HG02571 (cell line): ENCODE measurements at regions not wholly inside any gene's neighbourhood (a gene's known extent, or its start where the extent isn't known, plus 50 kb on each side); places are given as distances from the start of the nearest gene placed in this dataset.
"Not testable (repeated sequence)": the region's sequence is repeated elsewhere in the genome, so short reads cannot be mapped to it uniquely, and the experiment has no call there.

Experiments used
- ATAC-seq: cut with Tn5 transposase; IDR thresholded peaks from one replicate; pipeline ENCODE4 v1.9.1; 2021; ENCODE audit warnings: mild to moderate bottlenecking, moderate library complexity; ENCODE audit not compliant: unreplicated experiment

- ATAC-seq: no peak
These were observed 632.0 kb upstream of the SOX9 start for GRCh38 chr17:71488851-71489250.

GRCh38 chr17:71494062-71494855 is 626.6 kb upstream of the SOX9 start:
- ATAC-seq: no peak

- no peak for ATAC-seq
These were observed 625.4 kb upstream of the SOX9 start for GRCh38 chr17:71495420-71495819.

DNA sequence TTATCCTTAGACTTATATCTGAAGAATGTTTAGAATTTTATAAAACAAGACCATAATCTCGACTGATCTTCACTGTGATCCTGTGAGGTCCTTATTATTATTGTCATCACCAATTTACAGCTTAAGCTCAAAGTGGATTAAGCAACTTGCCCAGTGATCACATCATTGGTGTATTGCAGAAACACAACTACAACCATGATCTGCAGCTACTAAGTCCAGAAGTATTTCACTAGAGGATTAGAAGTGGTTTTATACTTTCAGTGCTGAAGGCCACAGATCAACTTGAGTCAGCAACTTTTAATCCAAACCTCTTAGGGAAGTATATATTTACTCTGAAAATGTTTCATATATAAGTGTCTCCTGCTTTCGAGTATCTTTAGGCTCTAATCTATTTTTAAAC is 624.3 kb upstream of the SOX9 start:
- ATAC-seq: no peak

DNA sequence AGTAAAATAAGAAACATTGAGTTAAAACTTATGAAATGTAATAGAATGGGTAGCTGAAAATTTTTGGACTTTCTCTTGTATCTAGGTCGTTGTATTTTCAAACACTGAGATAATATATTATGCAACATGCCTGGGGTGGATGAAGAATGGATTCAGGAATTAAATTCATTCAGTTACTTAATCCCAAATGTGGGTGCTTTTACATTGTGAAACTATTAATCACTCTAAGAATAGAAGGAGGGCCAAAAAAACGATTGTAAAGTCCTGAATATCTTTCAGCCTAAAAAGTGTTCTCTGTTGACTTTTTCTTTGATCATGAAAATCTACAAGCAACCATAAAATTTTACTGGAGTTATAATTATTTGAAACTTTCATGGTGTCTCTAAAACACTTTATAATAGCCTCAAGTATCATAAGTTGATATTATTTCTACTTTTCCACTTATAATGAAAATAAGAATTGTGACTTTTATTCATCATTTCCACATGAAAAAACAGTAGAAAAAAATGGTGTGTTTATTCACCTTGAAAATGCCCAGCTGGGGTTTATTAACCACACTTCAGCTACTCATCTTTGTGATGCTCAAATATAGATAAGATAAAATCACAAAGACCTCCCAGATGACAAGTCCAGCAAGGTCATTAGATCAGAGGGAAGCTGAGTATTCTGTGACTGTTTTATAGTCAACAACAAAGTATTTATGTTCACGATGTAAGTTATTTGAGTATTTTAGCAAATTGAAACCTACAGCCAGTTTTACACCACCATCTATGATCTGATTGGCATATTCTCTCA is 619.9 kb upstream of the SOX9 start:
- no peak for ATAC-seq

DNA sequence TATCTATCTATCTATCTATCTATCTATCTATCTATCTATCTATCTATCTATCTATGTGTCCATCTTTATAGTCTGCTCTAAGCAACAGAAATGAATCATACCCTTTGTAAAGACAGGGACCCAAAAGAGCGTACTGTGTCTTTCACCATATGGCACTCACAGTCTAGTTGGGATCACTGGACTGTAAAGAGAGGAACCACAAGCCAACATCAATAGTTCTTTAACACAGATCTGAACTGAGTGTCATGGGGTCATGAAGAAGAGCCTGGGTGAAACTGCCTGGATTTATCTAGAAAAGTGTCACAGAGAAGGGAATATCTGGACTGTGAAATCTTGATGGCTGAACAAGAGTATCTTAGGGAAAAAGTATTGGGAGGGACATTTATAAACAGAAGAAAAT is 619.1 kb upstream of the SOX9 start:
- no peak for ATAC-seq

- ATAC-seq: no peak
These were observed 618.4 kb upstream of the SOX9 start for GRCh38 chr17:71502443-71502842.

DNA sequence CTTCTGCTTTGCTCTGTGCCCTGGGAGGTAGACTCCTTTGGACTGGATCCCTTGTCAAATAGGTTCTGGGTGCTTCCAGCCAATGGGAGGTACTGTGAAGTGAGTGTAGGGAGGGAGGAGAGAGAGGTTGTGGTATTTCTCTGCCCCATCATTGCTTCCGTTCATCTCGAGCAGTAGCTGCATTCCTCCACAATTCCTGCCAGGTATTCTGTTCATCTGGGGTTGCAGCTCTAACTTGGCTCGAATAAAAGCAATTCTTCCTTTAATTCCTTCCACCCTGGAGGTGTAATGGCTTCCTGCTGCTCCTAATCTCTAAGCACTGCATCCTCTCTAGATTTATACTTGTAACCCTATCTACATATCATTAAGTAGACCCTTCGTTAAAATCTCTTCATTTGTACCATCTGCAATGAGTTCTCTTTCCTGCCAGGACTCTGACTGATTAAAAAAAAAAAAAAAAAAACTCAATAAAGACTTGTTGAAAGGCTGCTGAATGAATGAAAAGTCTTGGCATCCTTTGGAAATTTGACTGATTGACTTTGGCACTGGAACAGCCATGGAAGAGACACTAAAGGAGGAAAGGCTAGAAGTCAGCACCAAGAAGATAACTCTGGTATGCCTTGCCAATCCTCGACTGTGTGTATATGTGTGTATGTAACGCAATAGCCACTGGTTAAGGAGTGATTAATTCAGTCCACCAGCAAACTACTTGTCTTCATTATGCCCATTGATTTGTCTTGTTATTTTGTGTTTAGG is 616.9 kb upstream of the SOX9 start:
- no peak for ATAC-seq

DNA sequence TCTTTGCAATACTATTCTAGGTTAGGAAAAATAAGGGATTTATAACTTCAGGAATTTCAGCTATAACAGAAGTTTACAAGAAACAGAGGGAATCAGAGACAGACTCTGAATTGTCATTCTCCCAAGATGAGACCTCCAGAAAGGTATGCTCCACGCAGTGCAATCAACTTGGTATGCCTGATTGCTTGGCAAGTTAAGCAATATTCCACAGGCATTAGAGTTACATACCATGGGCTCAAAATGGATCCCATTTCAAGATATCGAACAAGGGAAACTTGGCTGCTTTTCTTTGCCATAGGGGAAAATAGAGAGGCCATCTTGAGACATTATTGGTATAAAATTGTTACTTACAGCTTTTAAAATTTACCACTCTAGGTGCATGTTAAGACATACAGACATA is 615.6 kb upstream of the SOX9 start:
- ATAC-seq: no peak

- ATAC-seq: no peak
These were observed 614.8 kb upstream of the SOX9 start for GRCh38 chr17:71505981-71506380.

DNA sequence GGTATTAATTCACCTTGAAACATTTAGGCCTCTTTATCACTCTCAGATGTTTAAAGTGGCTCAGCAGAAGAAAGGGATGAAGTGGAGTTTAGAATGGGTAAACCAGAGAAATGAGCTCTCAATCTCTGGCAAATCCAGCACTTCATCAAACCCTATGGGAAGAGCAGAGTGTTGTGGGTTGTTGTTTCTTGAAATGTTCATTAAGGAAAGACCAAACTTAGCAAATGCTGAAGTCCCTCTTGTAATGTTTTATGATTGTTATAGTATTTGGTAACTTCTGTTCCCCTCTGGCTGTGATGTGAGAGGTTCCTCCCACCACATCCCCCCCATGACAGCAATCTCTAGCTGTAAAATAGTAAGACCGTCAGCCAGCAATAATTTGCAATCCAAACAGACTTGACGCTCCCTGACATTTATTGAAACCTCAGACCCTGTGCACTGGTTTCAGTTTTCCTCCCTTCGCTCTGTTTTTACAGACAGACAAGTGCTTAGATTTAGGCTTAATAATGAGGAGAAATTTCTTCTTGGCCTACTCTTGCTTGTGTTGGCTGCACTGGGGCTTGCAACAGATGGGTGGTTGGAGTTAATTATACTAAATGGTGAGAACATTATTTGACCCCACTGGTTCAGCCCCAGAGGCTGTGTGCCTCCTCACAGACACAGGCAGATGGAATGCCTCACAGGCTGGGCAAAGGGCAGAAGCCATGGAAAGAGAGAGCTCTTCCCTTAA is 609.4 kb upstream of the SOX9 start:
- ATAC-seq: no peak

DNA sequence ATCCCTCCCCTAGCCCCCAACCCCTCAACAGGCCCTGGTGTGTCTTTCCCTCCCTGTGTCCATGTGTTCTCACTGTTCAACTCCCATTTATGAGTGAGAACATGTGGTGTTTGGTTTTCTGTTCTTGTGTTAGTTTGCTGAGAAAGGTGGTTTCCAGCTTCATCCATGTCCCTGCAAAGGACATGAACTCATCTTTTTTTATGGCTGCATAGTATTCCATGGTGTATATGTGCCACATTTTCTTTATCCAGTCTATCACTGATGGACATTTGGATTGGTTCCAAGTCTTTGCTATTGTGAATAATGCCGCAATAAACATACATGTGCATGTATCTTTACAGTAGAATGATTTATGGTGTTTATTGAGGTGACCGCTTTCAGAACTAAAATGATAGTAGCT is 607.1 kb upstream of the SOX9 start:
- not testable (repeated sequence) for ATAC-seq

DNA sequence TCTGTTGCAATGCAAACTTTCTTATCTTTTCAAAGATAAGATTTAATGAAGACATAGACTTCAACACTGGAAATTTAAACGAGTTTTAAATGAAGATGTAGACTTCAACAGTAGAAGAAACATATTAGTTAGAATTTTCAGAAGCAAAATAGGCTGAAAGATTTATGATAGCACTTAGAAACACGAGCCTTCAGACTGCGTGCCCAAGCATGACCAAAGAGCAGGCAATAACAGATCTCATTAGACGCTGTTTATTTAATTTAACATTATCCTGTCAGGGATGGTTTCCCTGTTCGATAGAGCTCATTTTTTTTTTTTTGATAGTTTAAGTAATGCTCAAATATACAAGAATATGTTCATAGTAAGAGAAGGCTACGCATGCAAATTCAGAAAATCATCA is 604.7 kb upstream of the SOX9 start:
- ATAC-seq: no peak

GRCh38 chr17:71519285-71519684 is 601.5 kb upstream of the SOX9 start:
- no peak for ATAC-seq

DNA sequence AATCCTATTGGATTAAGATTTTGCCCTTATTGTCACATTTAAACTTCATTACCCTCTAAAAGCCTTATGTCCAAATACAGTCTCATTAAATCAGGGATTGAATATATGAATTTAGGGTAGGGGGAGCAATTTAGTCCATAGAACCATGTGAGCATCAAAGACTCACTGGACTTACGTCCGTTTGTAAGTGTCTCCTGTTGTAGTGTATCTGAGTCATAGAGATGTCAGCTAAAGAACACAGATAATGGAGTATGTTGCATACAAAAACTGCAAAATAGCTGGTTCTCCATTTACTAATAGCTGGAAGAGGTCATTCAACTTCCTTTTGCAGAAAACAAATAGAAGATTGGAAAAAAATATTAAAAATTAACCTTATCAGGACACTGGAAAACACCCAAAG is 599.1 kb upstream of the SOX9 start:
- ATAC-seq: no peak

GRCh38 chr17:71522383-71522782 is 598.4 kb upstream of the SOX9 start:
- no peak for ATAC-seq

GRCh38 chr17:71527311-71527710 is 593.5 kb upstream of the SOX9 start:
- ATAC-seq: no peak

DNA sequence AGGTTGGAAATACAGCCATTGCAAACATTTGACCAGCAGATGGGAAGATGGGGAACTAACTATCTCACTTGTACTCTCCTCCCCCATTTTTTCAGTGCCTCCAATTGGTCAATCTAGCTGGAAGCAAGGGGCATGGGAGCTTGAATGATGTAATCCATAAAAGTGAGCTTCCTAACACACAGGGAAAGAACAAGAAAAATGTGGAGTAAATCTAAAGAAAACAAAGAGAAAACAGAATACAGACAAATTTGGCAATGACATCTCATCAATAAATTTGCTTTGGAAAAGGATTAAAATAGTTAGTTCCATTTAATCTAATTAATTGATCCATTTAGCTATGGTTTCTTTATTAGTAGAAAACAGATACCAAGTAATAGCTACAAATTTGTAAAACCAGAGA is 592.6 kb upstream of the SOX9 start:
- ATAC-seq: no peak

- ATAC-seq: no peak
These were observed 590.6 kb upstream of the SOX9 start for GRCh38 chr17:71530248-71530647.

GRCh38 chr17:71535321-71535720 is 585.5 kb upstream of the SOX9 start:
- ATAC-seq: no peak

DNA sequence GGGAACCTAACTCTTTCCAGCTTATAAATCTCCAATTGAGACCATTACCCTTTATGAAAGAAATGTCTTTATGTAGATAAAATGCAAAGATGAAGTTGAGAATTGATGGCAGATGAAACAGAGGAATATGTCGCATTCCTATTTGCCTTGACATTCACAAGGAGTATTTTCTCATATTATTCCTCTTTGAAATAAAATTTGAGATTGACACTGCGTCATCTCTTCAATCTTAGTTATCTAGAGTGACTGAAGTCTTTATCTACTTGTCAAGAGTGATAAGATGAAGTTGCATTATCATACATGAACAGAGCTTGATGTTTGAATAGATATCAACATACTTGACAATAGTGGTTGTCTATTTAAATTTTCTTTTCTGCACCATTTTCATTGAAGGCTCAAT is 574.4 kb upstream of the SOX9 start:
- ATAC-seq: no peak
